OCI-LY1 (cell line): ENCODE measurements at regions not wholly inside any gene's neighbourhood (a gene's known extent, or its start where the extent isn't known, plus 50 kb on each side); places are given as distances from the start of the nearest gene placed in this dataset.

Experiments
- H2AFZ ChIP-seq: fragments of 200-600 bp; sonication (generic), shearing (Covaris generic); 2 replicates; pipeline ENCODE4 v1.6.0; 2014; ENCODE audit warnings: antibody characterized with exemption, mild to moderate bottlenecking, low read length
- H3F3A ChIP-seq: fragments of 200-600 bp; sonication (generic), shearing (Covaris generic); 2 replicates; pipeline ENCODE4 v1.6.0; 2014; ENCODE audit warnings: mild to moderate bottlenecking, antibody characterized with exemption, low read length, moderate library complexity; ENCODE audit not compliant: insufficient read depth
- H3K27ac ChIP-seq: fragments of 200-600 bp; sonication (generic); 2 replicates; pipeline ENCODE4 v1.5.1; 2014; ENCODE audit warnings: low read length, mixed run types, mild to moderate bottlenecking, low read depth; ENCODE audit not compliant: poor library complexity, severe bottlenecking
- H3K27me3 ChIP-seq: fragments of 200-600 bp; sonication (generic); 2 replicates; pipeline ENCODE4 v1.6.0; 2014; ENCODE audit warnings: antibody characterized with exemption, mild to moderate bottlenecking, low read length, moderate library complexity; ENCODE audit not compliant: insufficient read depth
- H3K36me3 ChIP-seq: fragments of 200-600 bp; sonication (generic); 2 replicates; pipeline ENCODE4 v1.6.1; 2014; ENCODE audit warnings: mild to moderate bottlenecking, antibody characterized with exemption, low read length, moderate library complexity, mixed read lengths; ENCODE audit not compliant: insufficient read depth
- H3K4me1 ChIP-seq: fragments of 200-600 bp; sonication (generic); 2 replicates; pipeline ENCODE4 v1.5.1; 2014; ENCODE audit warnings: mild to moderate bottlenecking, low read length, moderate library complexity; ENCODE audit not compliant: insufficient read depth, severe bottlenecking
- H3K4me2 ChIP-seq: fragments of 200-600 bp; sonication (generic), shearing (Covaris generic); 2 replicates; pipeline ENCODE4 v1.6.1; 2014; ENCODE audit warnings: low read length
- H3K4me3 ChIP-seq: fragments of 200-600 bp; sonication (generic); 2 replicates; pipeline ENCODE4 v1.5.1; 2014; ENCODE audit warnings: low read length, low read depth, mild to moderate bottlenecking, mixed read lengths; ENCODE audit not compliant: poor library complexity, severe bottlenecking
- H3K79me2 ChIP-seq: fragments of 200-600 bp; shearing (Covaris generic); 2 replicates; pipeline ENCODE4 v1.6.1; 2016; ENCODE audit warnings: mixed run types, low read length, mixed read lengths; ENCODE audit not compliant: insufficient read depth
- H3K9ac ChIP-seq: fragments of 200-600 bp; sonication (generic), shearing (Covaris generic); 2 replicates; pipeline ENCODE4 v1.6.1; 2014; ENCODE audit warnings: mild to moderate bottlenecking, low read length, mixed read lengths
- H3K9me2 ChIP-seq: fragments of 200-600 bp; sonication (generic), shearing (Covaris generic); 2 replicates; pipeline ENCODE4 v1.6.1; 2014; ENCODE audit warnings: low read depth, mild to moderate bottlenecking, low read length, mixed read lengths
- H3K9me3 ChIP-seq: fragments of 200-600 bp; shearing (Covaris generic); 2 replicates; pipeline ENCODE4 v1.6.1; 2014; ENCODE audit warnings: low read length, mixed read lengths
- H4K20me1 ChIP-seq: fragments of 200-600 bp; sonication (generic), shearing (Covaris generic); 2 replicates; pipeline ENCODE4 v1.6.0; 2016; ENCODE audit warnings: mild to moderate bottlenecking, low read length; ENCODE audit not compliant: insufficient read depth
- CTCF ChIP-seq: fragments of 200-600 bp; sonication (generic), shearing (Covaris generic); IDR thresholded peaks from 2 replicates; pipeline ENCODE4 v1.5.1; 2017; ENCODE audit warnings: mild to moderate bottlenecking, antibody characterized with exemption, low read length, moderate library complexity, mixed read lengths
- EZH2 ChIP-seq: fragments of 200-600 bp; sonication (generic), shearing (Covaris generic); IDR thresholded peaks from 2 replicates; pipeline ENCODE4 v1.8.0; 2017; ENCODE audit warnings: borderline replicate concordance, mixed run types, mild to moderate bottlenecking, antibody characterized with exemption, low read length, moderate library complexity, mixed read lengths

- Histone ChIP-seq H3K36me3 (no peaks in the 10 kb centered on the region), H3K27ac (no peak overlapping the region), H4K20me1 (no peaks in the 10 kb centered on the region), H3K4me1 (no peaks in the 10 kb centered on the region), H3K4me2 (no peak overlapping the region), H3K27me3 (no peaks in the 10 kb centered on the region; the same call in 1 of the 2 replicates), H2AFZ (no peak overlapping the region), H3K4me3 (no peak overlapping the region), H3F3A (no peaks in the 10 kb centered on the region), H3K9me3 (peaks cover 3% of the 10 kb centered on the region; the same call in 1 of the 2 replicates), H3K79me2 (no peaks in the 10 kb centered on the region), H3K9ac (no peak overlapping the region), H3K9me2 (no peaks in the 10 kb centered on the region)
- TF ChIP-seq CTCF (no peak), EZH2 (no peak)
Observed at GRCh38 chr22:49214976-49215375, 612.7 kb downstream of the BRD1 start.

- H3K4me3 ChIP-seq, result no peak overlapping the region
- H3K4me2 ChIP-seq, result no peak overlapping the region
- no peaks in the 10 kb centered on the region for H3K9me2 ChIP-seq
- H3K79me2 ChIP-seq, result no peaks in the 10 kb centered on the region
- H3K36me3 ChIP-seq, result no peaks in the 10 kb centered on the region
- H2AFZ ChIP-seq, result no peak overlapping the region
- H3K4me1 ChIP-seq, result no peaks in the 10 kb centered on the region
- no peaks in the 10 kb centered on the region for H4K20me1 ChIP-seq
- H3K27me3 ChIP-seq, result no peaks in the 10 kb centered on the region
- TF ChIP-seq CTCF (no peak), EZH2 (no peak)
- H3K27ac ChIP-seq, result no peak overlapping the region
- no peaks in the 10 kb centered on the region for H3F3A ChIP-seq
- H3K9ac ChIP-seq, result no peak overlapping the region
- H3K9me3 ChIP-seq, result peaks cover 3% of the 10 kb centered on the region; the same call in 1 of the 2 replicates
Observed at GRCh38 chr22:49213731-49214352, 613.8 kb downstream of the BRD1 start.

GRCh38 chr22:49212466-49212865 lies 615.2 kb downstream of the BRD1 start:
- Histone ChIP-seq H2AFZ (no peak overlapping the region), H3K27me3 (no peaks in the 10 kb centered on the region), H3K9ac (no peak overlapping the region), H3K36me3 (no peaks in the 10 kb centered on the region), H3K4me3 (no peak overlapping the region), H3K9me2 (no peaks in the 10 kb centered on the region), H3K4me2 (no peak overlapping the region), H3K79me2 (no peaks in the 10 kb centered on the region), H4K20me1 (no peaks in the 10 kb centered on the region), H3F3A (no peaks in the 10 kb centered on the region), H3K4me1 (no peaks in the 10 kb centered on the region), H3K27ac (no peak overlapping the region), H3K9me3 (no peaks in the 10 kb centered on the region)
- TF ChIP-seq CTCF, result no peak
- no peak for TF ChIP-seq EZH2
